NB4 (cell line): ENCODE measurements at regions not wholly inside any gene's neighbourhood (a gene's known extent, or its start where the extent isn't known, plus 50 kb on each side); places are given as distances from the start of the nearest gene placed in this dataset.
A peak's percentile ranks its signal among the peaks of the same experiment; 100 is the strongest.

Experiments used
- DNase-seq: peaks from one replicate; pipeline ENCODE4 v3.0.0; 2010; ENCODE audit warnings: low read depth
- H3K4me3 ChIP-seq: one replicate; pipeline ENCODE4 v1.5.1; 2011; ENCODE audit warnings: mild to moderate bottlenecking, low read depth, low read length, moderate library complexity
- CTCF ChIP-seq: IDR thresholded peaks from one replicate; pipeline ENCODE4 v1.5.1; 2012; ENCODE audit warnings: low read depth, low read length
- MAX ChIP-seq: IDR thresholded peaks from 2 replicates; pipeline ENCODE4 v1.6.1; 2011; ENCODE audit warnings: low read depth, low read length
- MYC ChIP-seq: IDR thresholded peaks from 2 replicates; pipeline ENCODE4 v1.6.1; 2011; ENCODE audit warnings: low read depth, low read length
- POLR2A ChIP-seq: IDR thresholded peaks from 2 replicates; pipeline ENCODE4 v1.6.1; 2011; ENCODE audit warnings: mild to moderate bottlenecking; ENCODE audit not compliant: insufficient read length; ENCODE audit errors: extremely low read depth

- TF ChIP-seq MAX (no peak), MYC (no peak), POLR2A (no peak), CTCF (no peak)
These were observed 390.7 kb downstream of the NPHP4 start for GRCh38 chr1:5601516-5601915.

DNA sequence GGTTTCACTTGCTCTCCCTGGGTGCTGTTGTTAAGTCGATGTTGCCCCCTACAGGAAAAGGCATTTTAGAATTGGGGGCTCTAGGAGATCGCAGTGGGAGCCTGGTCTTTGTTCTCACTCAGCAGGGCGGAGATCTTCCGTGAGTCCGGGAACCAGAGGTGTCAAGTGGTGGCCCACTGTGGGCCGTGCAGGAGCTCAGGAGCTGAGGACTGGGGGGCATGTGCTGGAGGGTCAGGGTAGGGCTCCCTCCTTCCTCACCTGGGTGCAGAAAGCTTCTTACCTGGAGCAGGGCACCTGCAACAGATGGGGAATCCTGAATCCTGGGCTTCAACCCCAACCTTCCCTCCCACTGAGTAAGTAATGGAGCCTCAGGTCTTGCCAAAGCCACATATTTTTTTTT is 392.7 kb downstream of the NPHP4 start:
- DNase-seq = no peak
- no peak for TF ChIP-seq MAX
- peak; percentile 17 for TF ChIP-seq CTCF
- no peak for TF ChIP-seq POLR2A
- no peak for TF ChIP-seq MYC
- H3K4me3 ChIP-seq = no peak overlapping the region

More at GRCh38 chr1:5601516-5601915, 390.7 kb downstream of the NPHP4 start:
- no peak for DNase-seq
- no peak overlapping the region for H3K4me3 ChIP-seq

DNA sequence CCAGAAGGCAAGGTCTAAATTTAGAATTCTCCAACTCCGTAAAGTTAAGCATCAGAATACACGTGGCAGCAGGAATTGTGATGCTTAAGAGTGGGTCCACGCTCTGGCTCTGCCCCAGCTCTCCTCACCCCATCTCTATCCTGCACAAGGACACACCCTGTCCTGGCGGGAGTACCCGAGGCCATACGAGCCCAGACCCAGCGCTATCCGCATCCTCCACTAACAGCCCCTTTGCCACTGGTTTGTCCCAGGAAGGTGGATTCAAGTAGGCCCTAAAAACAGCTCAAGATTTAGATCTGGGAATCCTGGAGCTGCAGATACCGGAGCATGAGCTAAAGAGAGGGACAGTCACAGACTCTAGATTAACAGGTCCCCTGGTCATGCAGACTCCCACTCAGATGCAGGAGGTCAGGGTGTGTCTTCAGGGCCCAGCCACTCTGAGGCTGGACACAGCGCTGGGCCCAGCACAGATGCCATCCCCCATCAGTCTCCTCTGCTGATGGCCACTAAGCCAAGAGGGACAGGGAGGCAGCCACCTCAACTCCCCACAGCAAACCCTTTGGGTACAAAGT is 393.3 kb downstream of the NPHP4 start:
- DNase-seq = no peak
- TF ChIP-seq CTCF (no peak), POLR2A (no peak), MYC (no peak), MAX (no peak)
- H3K4me3 ChIP-seq = no peak overlapping the region

- DNase-seq = peak; percentile 7
- TF ChIP-seq POLR2A (no peak), CTCF (no peak), MAX (no peak), MYC (no peak)
These were observed 394.0 kb downstream of the NPHP4 start for GRCh38 chr1:5597991-5598823.

DNA sequence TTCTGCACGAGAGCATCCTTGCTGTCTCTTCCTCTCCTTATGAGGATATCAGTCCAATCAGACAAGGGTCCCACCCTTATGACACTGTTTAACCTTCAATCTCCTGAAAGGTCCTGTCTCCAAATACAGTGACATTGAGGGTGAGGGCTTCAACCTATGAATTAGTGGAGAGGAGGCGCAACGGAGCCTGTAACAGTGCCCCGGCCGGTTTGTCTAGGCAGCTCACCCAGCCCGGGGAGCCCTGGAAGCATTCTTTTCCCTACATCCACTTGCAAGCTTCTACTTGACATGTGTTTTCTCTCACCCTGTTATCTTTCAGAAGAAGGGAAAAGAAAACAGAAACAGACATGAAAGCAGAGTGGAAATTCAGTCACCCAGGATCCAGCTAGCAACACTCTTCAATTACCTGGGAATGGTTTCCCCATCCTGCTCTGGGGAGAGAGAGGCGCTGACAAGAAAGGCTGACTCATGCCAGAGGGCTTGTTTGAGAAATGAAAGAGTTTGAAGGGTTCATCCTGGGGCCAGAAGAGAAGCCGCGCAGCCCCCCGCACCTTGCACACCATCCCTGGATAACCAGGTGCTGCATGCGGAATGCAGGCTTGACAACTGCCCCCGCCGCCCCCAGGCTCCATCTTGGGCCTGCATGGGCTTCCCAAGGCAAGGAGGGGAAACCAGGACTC is 394.9 kb downstream of the NPHP4 start:
- TF ChIP-seq CTCF (no peak), MYC (no peak), POLR2A (no peak)
- no peak for DNase-seq
- H3K4me3 ChIP-seq = no peak overlapping the region

More at GRCh38 chr1:5597991-5598823, 394.0 kb downstream of the NPHP4 start:
- no peak overlapping the region for H3K4me3 ChIP-seq
